ENCODE measurements at regions not wholly inside any gene's neighbourhood (a gene's known extent, or its start where the extent isn't known, plus 50 kb on each side); places are given as distances from the start of the nearest gene placed in this dataset.

DNA sequence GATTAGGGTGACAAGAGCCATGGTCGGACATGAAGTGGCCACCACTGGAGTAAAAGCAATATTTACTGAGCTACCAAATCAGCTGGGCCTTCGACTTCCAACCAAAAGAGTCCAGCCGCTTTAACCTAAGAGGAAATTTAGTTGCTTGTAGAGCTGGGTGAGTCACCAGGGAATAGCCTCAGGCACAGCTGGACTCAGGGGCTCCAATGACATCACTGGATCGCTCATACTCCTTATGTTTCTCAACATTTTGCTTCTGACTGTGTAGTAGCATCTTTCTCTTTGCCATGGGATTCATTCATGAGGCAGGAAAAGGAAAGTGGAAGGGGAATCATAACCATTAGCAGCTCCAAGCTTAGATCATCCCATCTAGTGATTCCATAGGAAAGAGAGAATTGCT, 664.4 kb downstream of the MATN1 start:
- no peaks in the 10 kb centered on the region for H3K27me3 ChIP-seq (ENCODE audit: control insufficient read depth, insufficient read depth, low read length)
- DNase-seq (ENCODE audit: low read depth): peak; percentile 94
- TF ChIP-seq CTCF (IDR thresholded peaks at IDR 0.05; ENCODE audit: insufficient read depth, low read length, poor library complexity, severe bottlenecking): no peak
- H3K36me3 ChIP-seq (ENCODE audit: control insufficient read depth, insufficient read depth, low read length): no peaks in the 10 kb centered on the region
- no peak overlapping the region for H3K4me3 ChIP-seq (ENCODE audit: low read depth, low read length)

DNA sequence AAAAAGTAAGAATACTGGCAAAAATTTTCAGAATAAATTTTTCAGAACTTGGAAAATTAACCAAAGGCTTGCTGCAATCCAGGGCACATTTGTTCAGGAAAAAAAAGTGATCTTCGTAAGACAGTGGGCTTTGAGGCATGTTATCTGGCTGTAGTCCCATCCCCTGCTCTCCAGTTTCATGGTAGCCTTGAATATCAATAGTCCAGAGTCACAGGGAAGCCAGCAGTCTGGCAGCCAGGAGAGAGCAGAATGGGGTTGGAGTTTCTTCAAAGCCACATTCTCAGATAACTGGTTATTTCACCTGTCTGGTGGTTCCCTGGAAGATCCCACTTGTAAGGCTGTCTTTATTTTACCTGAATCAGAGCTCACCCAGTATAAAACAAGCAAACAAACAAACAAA, 669.3 kb downstream of the MATN1 start:
- Histone ChIP-seq H3K27me3 (ENCODE audit: control insufficient read depth, insufficient read depth, low read length) (no peaks in the 10 kb centered on the region), H3K36me3 (ENCODE audit: control insufficient read depth, insufficient read depth, low read length) (no peaks in the 10 kb centered on the region), H3K4me3 (ENCODE audit: low read depth, low read length) (no peak overlapping the region)
- DNase-seq (ENCODE audit: low read depth): no peak
- TF ChIP-seq CTCF (IDR thresholded peaks at IDR 0.05; ENCODE audit: insufficient read depth, low read length, poor library complexity, severe bottlenecking): no peak

DNA sequence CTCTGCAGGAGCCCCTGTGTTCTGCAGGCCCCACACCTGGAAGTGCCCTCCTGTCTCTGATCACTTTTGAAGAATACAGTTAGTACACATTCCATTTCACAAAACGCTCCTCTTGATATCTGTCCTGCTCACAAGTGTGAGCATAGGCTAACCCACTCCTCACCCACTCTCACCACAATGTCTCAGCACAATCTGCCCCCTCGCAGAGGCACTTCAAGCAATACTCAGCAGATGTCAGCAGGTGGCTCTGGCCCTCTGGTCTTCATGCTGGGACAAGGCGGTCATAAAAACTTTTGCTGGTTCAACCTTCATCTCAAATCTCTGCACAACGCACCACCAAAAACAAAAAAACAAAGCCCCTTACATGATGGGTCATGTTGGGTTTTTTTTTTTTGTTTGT, 671.2 kb downstream of the MATN1 start:
- H3K4me3 ChIP-seq (ENCODE audit: low read depth, low read length): no peak overlapping the region
- no peaks in the 10 kb centered on the region for H3K27me3 ChIP-seq (ENCODE audit: control insufficient read depth, insufficient read depth, low read length)
- no peaks in the 10 kb centered on the region for H3K36me3 ChIP-seq (ENCODE audit: control insufficient read depth, insufficient read depth, low read length)
- DNase-seq (ENCODE audit: low read depth): no peak
- no peak for TF ChIP-seq CTCF (IDR thresholded peaks at IDR 0.05; ENCODE audit: insufficient read depth, low read length, poor library complexity, severe bottlenecking)

GRCh38 chr1:30051777-30052176, 671.6 kb downstream of the MATN1 start:
- H3K4me3 ChIP-seq (ENCODE audit: low read depth, low read length): no peak overlapping the region
- no peak for TF ChIP-seq CTCF (IDR thresholded peaks at IDR 0.05; ENCODE audit: insufficient read depth, low read length, poor library complexity, severe bottlenecking)
- DNase-seq (ENCODE audit: low read depth): no peak

DNA sequence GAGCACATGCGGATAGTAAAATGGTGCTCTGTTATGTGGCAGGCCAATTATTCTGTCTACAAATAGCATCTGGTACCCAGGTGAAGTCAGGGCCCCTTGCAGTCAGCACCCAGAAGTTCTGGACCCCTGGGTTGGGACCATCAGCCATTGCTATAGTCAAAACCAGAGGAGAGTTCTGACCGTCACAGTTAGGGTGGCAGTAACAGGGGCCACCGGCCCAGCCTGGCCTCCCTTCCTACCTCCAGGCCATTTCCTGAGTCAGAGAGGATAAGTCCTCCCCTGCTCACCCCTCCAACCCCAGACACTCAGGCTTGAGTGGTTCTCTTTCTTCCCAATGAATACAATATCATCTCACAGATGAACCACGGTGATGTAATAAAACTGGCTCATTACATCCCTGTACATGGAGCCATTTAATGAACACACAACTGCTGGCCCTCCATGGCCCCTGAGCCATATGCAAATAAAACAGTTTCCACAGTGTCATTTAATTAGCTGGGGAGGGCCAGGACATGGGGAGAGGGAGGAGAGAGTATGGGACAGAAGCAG, 673.6 kb downstream of the MATN1 start:
- Histone ChIP-seq H3K4me3 (ENCODE audit: low read depth, low read length) (no peak overlapping the region), H3K36me3 (ENCODE audit: control insufficient read depth, insufficient read depth, low read length) (no peaks in the 10 kb centered on the region), H3K27me3 (ENCODE audit: control insufficient read depth, insufficient read depth, low read length) (peaks cover 2% of the 10 kb centered on the region)
- TF ChIP-seq CTCF (IDR thresholded peaks at IDR 0.05; ENCODE audit: insufficient read depth, low read length, poor library complexity, severe bottlenecking): no peak
- no peak for DNase-seq (ENCODE audit: low read depth)

More at GRCh38 chr1:30051777-30052176, 671.6 kb downstream of the MATN1 start:
- Histone ChIP-seq H3K36me3 (ENCODE audit: control insufficient read depth, insufficient read depth, low read length) (no peaks in the 10 kb centered on the region), H3K27me3 (ENCODE audit: control insufficient read depth, insufficient read depth, low read length) (no peaks in the 10 kb centered on the region)

DNA sequence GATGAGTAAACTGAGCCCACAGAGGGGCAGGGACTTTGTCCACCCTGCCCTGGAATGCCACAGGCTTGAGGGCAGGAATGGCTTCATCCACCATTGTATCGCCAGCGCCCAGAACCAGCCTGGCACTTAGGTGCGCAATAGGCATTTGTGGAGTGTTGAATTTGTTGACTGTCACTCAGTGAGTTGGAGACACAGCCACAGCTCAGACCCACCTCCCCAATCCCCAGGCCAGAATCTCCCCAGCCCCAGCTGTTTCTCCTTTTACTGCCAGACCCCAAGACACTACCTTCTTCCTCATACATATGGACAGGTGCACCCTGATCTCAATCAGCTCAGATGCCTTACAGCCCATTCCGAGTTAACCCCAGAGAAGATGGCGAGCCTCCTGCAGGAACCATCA, 674.5 kb downstream of the MATN1 start:
- Histone ChIP-seq H3K27me3 (ENCODE audit: control insufficient read depth, insufficient read depth, low read length) (peaks cover 2% of the 10 kb centered on the region), H3K36me3 (ENCODE audit: control insufficient read depth, insufficient read depth, low read length) (no peaks in the 10 kb centered on the region), H3K4me3 (ENCODE audit: low read depth, low read length) (no peak overlapping the region)
- no peak for DNase-seq (ENCODE audit: low read depth)
- no peak for TF ChIP-seq CTCF (IDR thresholded peaks at IDR 0.05; ENCODE audit: insufficient read depth, low read length, poor library complexity, severe bottlenecking)

All from kidney epithelial cell (primary cell).